ENCODE measurements at regions not wholly inside any gene's neighbourhood (a gene's known extent, or its start where the extent isn't known, plus 50 kb on each side); places are given as distances from the start of the nearest gene placed in this dataset.
"Not testable (repeated sequence)": the region's sequence is repeated elsewhere in the genome, so short reads cannot be mapped to it uniquely, and the experiment has no call there.

DNA sequence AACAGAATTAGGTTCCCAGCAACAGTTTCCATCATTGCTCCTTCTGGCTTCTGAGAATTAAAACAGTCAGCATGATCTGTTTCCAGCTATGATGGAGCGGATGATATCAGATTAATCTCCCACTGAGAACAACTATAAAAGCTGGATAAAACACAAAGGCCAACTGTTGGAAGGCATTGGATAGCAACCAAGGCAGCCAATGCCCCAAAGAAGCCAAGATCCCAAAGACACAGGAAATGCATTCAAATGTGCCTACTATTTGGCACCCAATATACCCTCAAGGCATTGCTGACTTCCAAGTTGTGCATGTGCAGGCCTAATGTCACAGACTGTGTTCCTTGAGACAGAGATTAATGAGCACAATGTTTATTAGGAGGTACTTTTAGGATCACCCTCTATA lies 259.3 kb downstream of the ARHGAP12 start:
- DNase-seq, result no peak
- H3K4me1 ChIP-seq, result no peaks in the 10 kb centered on the region
- ATAC-seq, result no peak
- H3K27me3 ChIP-seq, result no peaks in the 10 kb centered on the region
- intact Hi-C loops (cut with DNase I), result no loop called here
- no peak overlapping the region for H3K4me3 ChIP-seq
- H3K36me3 ChIP-seq, result no peaks in the 10 kb centered on the region
- TF ChIP-seq, protein P1, sequence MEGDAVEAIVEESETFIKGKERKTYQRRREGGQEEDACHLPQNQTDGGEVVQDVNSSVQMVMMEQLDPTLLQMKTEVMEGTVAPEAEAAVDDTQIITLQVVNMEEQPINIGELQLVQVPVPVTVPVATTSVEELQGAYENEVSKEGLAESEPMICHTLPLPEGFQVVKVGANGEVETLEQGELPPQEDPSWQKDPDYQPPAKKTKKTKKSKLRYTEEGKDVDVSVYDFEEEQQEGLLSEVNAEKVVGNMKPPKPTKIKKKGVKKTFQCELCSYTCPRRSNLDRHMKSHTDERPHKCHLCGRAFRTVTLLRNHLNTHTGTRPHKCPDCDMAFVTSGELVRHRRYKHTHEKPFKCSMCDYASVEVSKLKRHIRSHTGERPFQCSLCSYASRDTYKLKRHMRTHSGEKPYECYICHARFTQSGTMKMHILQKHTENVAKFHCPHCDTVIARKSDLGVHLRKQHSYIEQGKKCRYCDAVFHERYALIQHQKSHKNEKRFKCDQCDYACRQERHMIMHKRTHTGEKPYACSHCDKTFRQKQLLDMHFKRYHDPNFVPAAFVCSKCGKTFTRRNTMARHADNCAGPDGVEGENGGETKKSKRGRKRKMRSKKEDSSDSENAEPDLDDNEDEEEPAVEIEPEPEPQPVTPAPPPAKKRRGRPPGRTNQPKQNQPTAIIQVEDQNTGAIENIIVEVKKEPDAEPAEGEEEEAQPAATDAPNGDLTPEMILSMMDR (IDR thresholded peaks at IDR 0.05), result no peak
- no peak overlapping the region for H3K27ac ChIP-seq
- H3K9me3 ChIP-seq, result peaks cover 0 to 31% of the 10 kb centered on the region in 2 donors

DNA sequence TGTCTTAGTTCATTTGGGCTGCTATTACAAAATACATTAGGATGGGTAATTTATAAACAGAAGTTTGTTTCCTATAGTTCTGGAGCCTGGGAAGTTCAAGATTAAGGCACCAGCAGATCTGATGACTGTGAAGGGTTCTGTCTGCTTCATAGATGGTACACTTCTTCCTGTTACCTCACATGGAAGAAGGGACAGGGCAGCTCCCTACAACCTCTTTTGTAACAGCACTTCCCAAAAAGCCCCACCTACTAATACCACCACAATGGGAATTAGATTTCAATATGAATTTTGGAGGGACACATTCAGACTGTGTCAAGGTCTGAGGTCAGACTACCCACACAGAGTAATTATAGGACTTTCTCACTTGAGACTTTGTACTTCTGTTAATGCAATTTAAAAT lies 260.3 kb downstream of the ARHGAP12 start:
- Histone ChIP-seq H3K9me3 (peaks cover 0 to 24% of the 10 kb centered on the region in 2 donors), H3K36me3 (no peaks in the 10 kb centered on the region), H3K27me3 (no peaks in the 10 kb centered on the region), H3K27ac (no peak overlapping the region), H3K4me3 (no peak overlapping the region), H3K4me1 (no peaks in the 10 kb centered on the region)
- intact Hi-C loops (cut with DNase I), result no loop called here
- no peak for ATAC-seq
- no peak for DNase-seq
- TF ChIP-seq, protein P1 (IDR thresholded peaks at IDR 0.05), result no peak

DNA sequence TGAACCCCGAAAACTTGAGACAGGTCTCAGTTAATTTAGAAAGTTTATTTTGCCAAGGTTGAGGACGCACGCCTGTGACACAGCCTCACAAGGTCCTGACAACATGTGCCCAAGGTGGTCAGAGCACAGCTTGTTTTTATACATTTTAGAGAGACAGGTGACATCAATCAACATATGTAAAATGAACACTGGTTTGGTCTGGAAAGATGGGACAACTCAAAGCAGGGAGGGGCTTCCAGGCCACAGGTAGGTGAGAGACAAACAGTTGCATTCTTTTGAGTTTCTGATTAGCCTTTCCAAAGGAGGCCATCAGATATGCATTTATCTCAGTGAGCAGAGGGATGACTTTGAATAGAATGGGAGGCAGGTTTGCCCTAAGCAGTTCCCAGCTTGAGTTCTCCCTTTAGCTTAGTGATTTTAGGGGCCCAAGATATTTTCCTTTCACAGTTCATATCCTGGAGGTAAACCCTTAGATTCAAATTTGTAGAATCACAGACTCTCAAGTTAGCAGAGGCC lies 262.8 kb downstream of the ARHGAP12 start:
- ATAC-seq; H3K9me3 ChIP-seq; intact Hi-C loops (cut with DNase I); H3K27me3 ChIP-seq; H3K27ac ChIP-seq; H3K4me3 ChIP-seq; H3K36me3 ChIP-seq; H3K4me1 ChIP-seq; DNase-seq: not testable (repeated sequence)

DNA sequence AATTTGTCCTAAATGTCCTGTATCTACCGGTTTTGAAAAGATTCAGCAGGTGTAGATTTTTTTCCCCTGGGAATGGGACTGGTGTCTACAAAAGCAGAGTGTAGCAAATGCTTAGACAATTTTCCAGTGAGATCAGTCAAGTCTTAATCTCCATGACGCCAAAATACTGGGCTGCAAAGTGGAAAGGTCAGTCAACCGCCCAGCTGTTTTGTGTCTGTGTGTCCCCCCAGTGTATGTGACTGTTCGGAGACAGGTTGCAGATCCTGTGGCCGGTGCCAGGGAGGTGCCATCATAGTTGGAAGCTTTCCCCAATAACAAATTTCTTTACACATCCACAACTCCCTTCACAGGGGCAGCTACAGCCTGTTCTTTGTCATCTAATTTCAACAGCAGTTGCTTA lies 263.8 kb downstream of the ARHGAP12 start:
- TF ChIP-seq, protein P1 (IDR thresholded peaks at IDR 0.05), result no peak
- intact Hi-C loops (cut with DNase I), result no loop called here
- H3K36me3 ChIP-seq, result no peaks in the 10 kb centered on the region
- H3K27ac ChIP-seq, result no peak overlapping the region
- no peaks in the 10 kb centered on the region for H3K9me3 ChIP-seq
- ATAC-seq, result no peak
- no peaks in the 10 kb centered on the region for H3K4me1 ChIP-seq
- DNase-seq, result peak in 1 of 4 donors; percentile 50
- no peaks in the 10 kb centered on the region for H3K27me3 ChIP-seq
- H3K4me3 ChIP-seq, result no peak overlapping the region

DNA sequence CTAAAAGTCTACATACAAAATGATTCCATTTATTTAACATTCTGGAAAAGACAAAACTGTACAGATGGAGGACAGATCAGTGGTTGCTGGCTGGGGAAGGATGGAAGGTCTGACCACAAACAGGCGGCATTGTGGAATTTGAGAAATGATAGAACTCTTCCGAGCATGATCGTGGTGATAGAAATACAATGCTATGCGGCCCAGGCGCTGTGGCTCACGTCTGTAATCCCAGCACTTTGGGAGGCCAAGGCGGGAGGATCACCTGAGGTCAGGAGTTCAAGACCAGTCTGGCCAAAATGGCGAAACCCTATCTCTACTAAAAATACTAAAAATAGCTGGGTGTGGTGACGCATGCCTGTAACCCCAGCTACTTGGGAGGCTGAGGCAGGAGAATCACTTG lies 264.6 kb downstream of the ARHGAP12 start:
- H3K27ac ChIP-seq; intact Hi-C loops (cut with DNase I): not testable (repeated sequence)

DNA sequence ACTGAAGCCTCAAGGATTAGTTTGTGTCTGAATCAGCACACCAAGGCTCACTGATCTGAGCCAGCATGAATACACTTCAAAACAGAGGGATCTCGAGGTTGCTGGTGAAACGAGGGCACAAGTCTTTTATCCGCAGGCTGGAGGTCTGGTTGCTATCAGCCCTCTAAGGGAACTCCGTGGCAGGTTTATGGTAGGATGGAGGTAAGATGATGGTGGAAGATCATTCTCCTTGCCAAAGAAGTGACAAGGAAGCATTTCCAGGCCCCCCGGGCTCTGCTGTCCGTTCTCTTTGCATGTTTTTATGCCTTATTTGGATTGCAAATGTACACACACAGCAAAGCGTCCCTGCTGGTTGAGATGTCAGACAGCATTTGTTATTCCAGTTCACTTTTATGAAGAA lies 268.3 kb downstream of the ARHGAP12 start:
- DNase-seq, result no peak
- intact Hi-C loops (cut with DNase I), result no loop called here

More for the DNA sequence above, 264.6 kb downstream of the ARHGAP12 start:
- H3K27me3 ChIP-seq, H3K4me1 ChIP-seq, DNase-seq, H3K36me3 ChIP-seq, H3K9me3 ChIP-seq, ATAC-seq, H3K4me3 ChIP-seq: not testable (repeated sequence)

More for the DNA sequence above, 268.3 kb downstream of the ARHGAP12 start:
- H3K4me3 ChIP-seq, result no peak overlapping the region
- H3K9me3 ChIP-seq, result no peaks in the 10 kb centered on the region
- no peak overlapping the region for H3K27ac ChIP-seq
- no peaks in the 10 kb centered on the region for H3K4me1 ChIP-seq
- H3K36me3 ChIP-seq, result no peaks in the 10 kb centered on the region
- no peak for ATAC-seq
- H3K27me3 ChIP-seq, result no peaks in the 10 kb centered on the region
- TF ChIP-seq, protein P1 (IDR thresholded peaks at IDR 0.05), result no peak
